ENCODE measurements at regions not wholly inside any gene's neighbourhood (a gene's known extent, or its start where the extent isn't known, plus 50 kb on each side); places are given as distances from the start of the nearest gene placed in this dataset.

GRCh38 chr4:78704981-78705683, 71.0 kb upstream of the BMP2K start:
- TF ChIP-seq CTCF (IDR thresholded peaks at IDR 0.05): no peak
- TF ChIP-seq EZH2 (IDR thresholded peaks at IDR 0.05; ENCODE audit: borderline replicate concordance, insufficient read depth, low read depth, low read length, poor library complexity, severe bottlenecking): no peak

Measured in B cell (primary cell).